ENCODE measurements at regions not wholly inside any gene's neighbourhood (a gene's known extent, or its start where the extent isn't known, plus 50 kb on each side); places are given as distances from the start of the nearest gene placed in this dataset.
"Not testable (repeated sequence)": the region's sequence is repeated elsewhere in the genome, so short reads cannot be mapped to it uniquely, and the experiment has no call there.

GRCh38 chr3:102378216-102378615, 56.6 kb upstream of the ZPLD1 start:
- no peak for TF ChIP-seq CTCF (IDR thresholded peaks at IDR 0.05)
- no peak for TF ChIP-seq ZFX (IDR thresholded peaks at IDR 0.05; ENCODE audit: borderline replicate concordance)
- peak overlapping the region; percentile 29 for H3K27ac ChIP-seq

GRCh38 chr3:102382201-102382600, 52.6 kb upstream of the ZPLD1 start:
- H3K27ac ChIP-seq = not testable (repeated sequence)
